ENCODE measurements at regions not wholly inside any gene's neighbourhood (a gene's known extent, or its start where the extent isn't known, plus 50 kb on each side); places are given as distances from the start of the nearest gene placed in this dataset.

GRCh38 chr19:30307191-30307974 is 64.8 kb upstream of the ZNF536 start:
- no peaks in the 10 kb centered on the region for H3K36me3 ChIP-seq (ENCODE audit: control insufficient read depth, insufficient read depth, low read length)
- TF ChIP-seq ARID1B (IDR thresholded peaks at IDR 0.05) (no peak), BMI1 (IDR thresholded peaks at IDR 0.05; ENCODE audit: low read length) (no peak), ERF (CRISPR knock-in tag; IDR thresholded peaks at IDR 0.05) (no peak)
- TF ChIP-seq, protein P1, sequence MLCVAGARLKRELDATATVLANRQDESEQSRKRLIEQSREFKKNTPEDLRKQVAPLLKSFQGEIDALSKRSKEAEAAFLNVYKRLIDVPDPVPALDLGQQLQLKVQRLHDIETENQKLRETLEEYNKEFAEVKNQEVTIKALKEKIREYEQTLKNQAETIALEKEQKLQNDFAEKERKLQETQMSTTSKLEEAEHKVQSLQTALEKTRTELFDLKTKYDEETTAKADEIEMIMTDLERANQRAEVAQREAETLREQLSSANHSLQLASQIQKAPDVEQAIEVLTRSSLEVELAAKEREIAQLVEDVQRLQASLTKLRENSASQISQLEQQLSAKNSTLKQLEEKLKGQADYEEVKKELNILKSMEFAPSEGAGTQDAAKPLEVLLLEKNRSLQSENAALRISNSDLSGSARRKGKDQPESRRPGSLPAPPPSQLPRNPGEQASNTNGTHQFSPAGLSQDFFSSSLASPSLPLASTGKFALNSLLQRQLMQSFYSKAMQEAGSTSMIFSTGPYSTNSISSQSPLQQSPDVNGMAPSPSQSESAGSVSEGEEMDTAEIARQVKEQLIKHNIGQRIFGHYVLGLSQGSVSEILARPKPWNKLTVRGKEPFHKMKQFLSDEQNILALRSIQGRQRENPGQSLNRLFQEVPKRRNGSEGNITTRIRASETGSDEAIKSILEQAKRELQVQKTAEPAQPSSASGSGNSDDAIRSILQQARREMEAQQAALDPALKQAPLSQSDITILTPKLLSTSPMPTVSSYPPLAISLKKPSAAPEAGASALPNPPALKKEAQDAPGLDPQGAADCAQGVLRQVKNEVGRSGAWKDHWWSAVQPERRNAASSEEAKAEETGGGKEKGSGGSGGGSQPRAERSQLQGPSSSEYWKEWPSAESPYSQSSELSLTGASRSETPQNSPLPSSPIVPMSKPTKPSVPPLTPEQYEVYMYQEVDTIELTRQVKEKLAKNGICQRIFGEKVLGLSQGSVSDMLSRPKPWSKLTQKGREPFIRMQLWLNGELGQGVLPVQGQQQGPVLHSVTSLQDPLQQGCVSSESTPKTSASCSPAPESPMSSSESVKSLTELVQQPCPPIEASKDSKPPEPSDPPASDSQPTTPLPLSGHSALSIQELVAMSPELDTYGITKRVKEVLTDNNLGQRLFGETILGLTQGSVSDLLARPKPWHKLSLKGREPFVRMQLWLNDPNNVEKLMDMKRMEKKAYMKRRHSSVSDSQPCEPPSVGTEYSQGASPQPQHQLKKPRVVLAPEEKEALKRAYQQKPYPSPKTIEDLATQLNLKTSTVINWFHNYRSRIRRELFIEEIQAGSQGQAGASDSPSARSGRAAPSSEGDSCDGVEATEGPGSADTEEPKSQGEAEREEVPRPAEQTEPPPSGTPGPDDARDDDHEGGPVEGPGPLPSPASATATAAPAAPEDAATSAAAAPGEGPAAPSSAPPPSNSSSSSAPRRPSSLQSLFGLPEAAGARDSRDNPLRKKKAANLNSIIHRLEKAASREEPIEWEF (CRISPR knock-in tag; IDR thresholded peaks at IDR 0.05) = no peak
- no peaks in the 10 kb centered on the region for H3K4me1 ChIP-seq (replicated peaks in 1 of 2; ENCODE audit: control insufficient read depth in 2 of 2, insufficient read depth in 2 of 2, low read length in 2 of 2)
- no peaks in the 10 kb centered on the region for H3K9me3 ChIP-seq (replicated peaks; ENCODE audit: control insufficient read depth, insufficient read depth, low read depth, low read length)
- H3K27me3 ChIP-seq (ENCODE audit: control insufficient read depth in 2 of 2, insufficient read depth in 2 of 2, low read length in 2 of 2) = peaks cover 3 to 19% of the 10 kb centered on the region in 2 experiments; a peak in 3 of 5 replicates
- H3K4me3 ChIP-seq = no peak overlapping the region
- H2AFZ ChIP-seq (ENCODE audit: low read depth, low read length) = no peak overlapping the region
- H3K4me2 ChIP-seq (ENCODE audit: insufficient read depth, low read length) = no peak overlapping the region
- no TSS peak for BruUV-seq (replicated peaks)
- no peaks in the 10 kb centered on the region for H3K79me2 ChIP-seq (ENCODE audit: control insufficient read depth, insufficient read depth, low read length)
- H3K27ac ChIP-seq (ENCODE audit: extremely low read depth, low read depth, low read length) = no peak overlapping the region
- H3K9me1 ChIP-seq (ENCODE audit: control insufficient read depth, insufficient read depth, low read length) = no peaks in the 10 kb centered on the region
- DNase-seq (ENCODE audit: extremely low read depth in 1 of 4, low spot score in 3 of 4) (no peak), FAIRE-seq (no peak), ATAC-seq (no peak)
- no peak overlapping the region for H3K9ac ChIP-seq (ENCODE audit: insufficient read depth in 1 of 2, low read depth in 2 of 2, low read length in 2 of 2)
- under 1% methylated on average over 13 of the region's 13 CpGs for WGBS (ENCODE audit: insufficient coverage, low coverage, missing lambda C conversion rate)
- H4K20me1 ChIP-seq (replicated peaks; ENCODE audit: control insufficient read depth, insufficient read depth, low read length) = no peaks in the 10 kb centered on the region; the same call in 1 of the 2 replicates
- intact Hi-C loops (cut with micrococcal nuclease) = no loop called here
- in situ Hi-C loops (cut with MboI) = no loop called here
- CTCF ChIA-PET (ENCODE audit: low intra/inter-chr PET ratio) = no interaction called here
- POLR2A ChIA-PET = no interaction called here

All from K562 (cell line).